ENCODE measurements at regions not wholly inside any gene's neighbourhood (a gene's known extent, or its start where the extent isn't known, plus 50 kb on each side); places are given as distances from the start of the nearest gene placed in this dataset.

GRCh38 chr4:135739354-135739753, 1537.8 kb upstream of the PABPC4L start:
- TF ChIP-seq EZH2 (IDR thresholded peaks at IDR 0.05; ENCODE audit: borderline replicate concordance, low read length) (no peak), CTCF (IDR thresholded peaks at IDR 0.05; ENCODE audit: low read length) (no peak)

Measured in OCI-LY1 (cell line).